ENCODE measurements at regions not wholly inside any gene's neighbourhood (a gene's known extent, or its start where the extent isn't known, plus 50 kb on each side); places are given as distances from the start of the nearest gene placed in this dataset.
A peak's percentile ranks its signal among the peaks of the same experiment; 100 is the strongest.

DNA sequence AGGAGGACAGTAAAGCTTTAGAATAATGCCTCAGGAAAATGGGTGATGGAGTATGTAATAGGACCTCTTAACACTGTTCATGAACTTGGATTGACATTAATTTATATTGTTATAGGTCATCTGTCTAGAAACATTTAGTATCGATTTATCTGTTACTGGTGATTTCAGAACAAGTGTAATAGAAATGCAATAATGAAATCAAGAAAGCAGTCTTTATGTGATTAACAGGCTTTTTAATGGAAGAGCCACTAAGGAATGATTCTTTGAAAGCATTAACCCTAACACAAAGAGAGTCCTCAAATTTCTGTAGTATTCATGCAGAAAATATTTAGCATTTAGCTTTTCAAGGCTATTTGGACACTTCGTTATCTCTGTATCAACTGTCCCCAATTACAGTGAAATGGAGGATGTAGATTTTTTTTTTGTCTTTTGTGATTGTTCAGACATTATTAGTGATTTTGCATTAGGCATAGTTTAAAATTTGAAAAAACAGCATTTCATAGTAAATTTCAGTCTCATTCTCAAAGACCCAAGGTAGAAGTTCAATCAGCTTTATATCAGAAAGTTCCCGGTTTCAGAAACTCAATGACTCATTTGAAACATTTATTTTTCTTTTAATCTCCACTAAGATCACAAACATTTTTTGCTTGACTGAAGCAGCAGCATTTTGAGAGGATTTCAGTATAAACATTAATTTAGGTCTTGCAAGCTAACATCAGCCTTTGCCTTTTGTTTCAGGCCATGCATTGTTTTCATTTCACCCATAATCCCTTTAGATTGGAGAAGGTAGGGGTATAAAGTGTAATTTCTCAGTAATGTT lies 56.3 kb downstream of the AGTR2 start:
- H3K27me3 ChIP-seq = no peaks in the 10 kb centered on the region
- H3K4me3 ChIP-seq = no peak overlapping the region
- H3K4me1 ChIP-seq = no peaks in the 10 kb centered on the region
- DNase-seq = no peak
- WGBS, 5 donors = 77 to 86% (median 84%) methylated on average over 3 of the region's 3 CpGs
- no peak overlapping the region for H3K27ac ChIP-seq
- H3K36me3 ChIP-seq = no peaks in the 10 kb centered on the region
- no peaks in the 10 kb centered on the region for H3K9me3 ChIP-seq
- intact Hi-C loops (cut with DNase I; ENCODE audit: low total_unique reads) = no loop called here
- no peak for TF ChIP-seq EP300 (IDR thresholded peaks at IDR 0.05)
- no peak for TF ChIP-seq POLR2AphosphoS5 (IDR thresholded peaks at IDR 0.05)
- TF ChIP-seq, protein P1, sequence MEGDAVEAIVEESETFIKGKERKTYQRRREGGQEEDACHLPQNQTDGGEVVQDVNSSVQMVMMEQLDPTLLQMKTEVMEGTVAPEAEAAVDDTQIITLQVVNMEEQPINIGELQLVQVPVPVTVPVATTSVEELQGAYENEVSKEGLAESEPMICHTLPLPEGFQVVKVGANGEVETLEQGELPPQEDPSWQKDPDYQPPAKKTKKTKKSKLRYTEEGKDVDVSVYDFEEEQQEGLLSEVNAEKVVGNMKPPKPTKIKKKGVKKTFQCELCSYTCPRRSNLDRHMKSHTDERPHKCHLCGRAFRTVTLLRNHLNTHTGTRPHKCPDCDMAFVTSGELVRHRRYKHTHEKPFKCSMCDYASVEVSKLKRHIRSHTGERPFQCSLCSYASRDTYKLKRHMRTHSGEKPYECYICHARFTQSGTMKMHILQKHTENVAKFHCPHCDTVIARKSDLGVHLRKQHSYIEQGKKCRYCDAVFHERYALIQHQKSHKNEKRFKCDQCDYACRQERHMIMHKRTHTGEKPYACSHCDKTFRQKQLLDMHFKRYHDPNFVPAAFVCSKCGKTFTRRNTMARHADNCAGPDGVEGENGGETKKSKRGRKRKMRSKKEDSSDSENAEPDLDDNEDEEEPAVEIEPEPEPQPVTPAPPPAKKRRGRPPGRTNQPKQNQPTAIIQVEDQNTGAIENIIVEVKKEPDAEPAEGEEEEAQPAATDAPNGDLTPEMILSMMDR (IDR thresholded peaks at IDR 0.05) = no peak
- TF ChIP-seq POLR2A (IDR thresholded peaks at IDR 0.05) = no peak

GRCh38 chrX:116230130-116230898 lies 59.8 kb downstream of the AGTR2 start:
- Histone ChIP-seq H3K36me3 (no peaks in the 10 kb centered on the region), H3K4me3 (no peak overlapping the region), H3K27me3 (no peaks in the 10 kb centered on the region), H3K4me1 (no peaks in the 10 kb centered on the region), H3K9me3 (no peaks in the 10 kb centered on the region), H3K27ac (no peak overlapping the region)
- DNase-seq = no peak
- WGBS, 5 donors = 29 to 38% (median 35%) methylated on average over 4 of the region's 4 CpGs
- TF ChIP-seq POLR2A (IDR thresholded peaks at IDR 0.05) = no peak
- TF ChIP-seq EP300 (IDR thresholded peaks at IDR 0.05) = no peak
- TF ChIP-seq POLR2AphosphoS5 (IDR thresholded peaks at IDR 0.05) = no peak
- TF ChIP-seq, protein P1 (IDR thresholded peaks at IDR 0.05) = no peak
- intact Hi-C loops (cut with DNase I; ENCODE audit: low total_unique reads) = no loop called here

- intact Hi-C loops (cut with DNase I; ENCODE audit: low total_unique reads) = no loop called here
- DNase-seq = peak in 1 of 2 donors; percentile 9
- Histone ChIP-seq H3K4me1 (no peaks in the 10 kb centered on the region), H3K36me3 (no peaks in the 10 kb centered on the region), H3K27me3 (no peaks in the 10 kb centered on the region), H3K4me3 (no peak overlapping the region), H3K9me3 (no peaks in the 10 kb centered on the region), H3K27ac (no peak overlapping the region)
- TF ChIP-seq POLR2AphosphoS5 (IDR thresholded peaks at IDR 0.05) (no peak), EP300 (IDR thresholded peaks at IDR 0.05) (no peak), POLR2A (IDR thresholded peaks at IDR 0.05) (no peak)
- TF ChIP-seq, protein P1 (IDR thresholded peaks at IDR 0.05) = no peak
- 55 to 94% (median 81%) methylated on average over 3 of the region's 3 CpGs for WGBS, 5 donors
Observed at GRCh38 chrX:116232833-116233232, 62.3 kb downstream of the AGTR2 start.

GRCh38 chrX:116236666-116237065 lies 66.1 kb downstream of the AGTR2 start:
- Histone ChIP-seq H3K27me3 (no peaks in the 10 kb centered on the region), H3K4me3 (no peak overlapping the region), H3K4me1 (peaks cover 0 to 7% (median 0%) of the 10 kb centered on the region in 4 donors), H3K9me3 (no peaks in the 10 kb centered on the region), H3K27ac (no peak overlapping the region), H3K36me3 (no peaks in the 10 kb centered on the region)
- no peak for DNase-seq
- intact Hi-C loops (cut with DNase I; ENCODE audit: low total_unique reads) = no loop called here
- TF ChIP-seq EP300 (IDR thresholded peaks at IDR 0.05) (no peak), POLR2A (IDR thresholded peaks at IDR 0.05) (no peak), POLR2AphosphoS5 (IDR thresholded peaks at IDR 0.05) (no peak)
- TF ChIP-seq, protein P1 (IDR thresholded peaks at IDR 0.05) = no peak
